ENCODE measurements at regions not wholly inside any gene's neighbourhood (a gene's known extent, or its start where the extent isn't known, plus 50 kb on each side); places are given as distances from the start of the nearest gene placed in this dataset.

- H3K9me3 Mint-ChIP-seq, result peaks cover 0 to 19% (median 3%) of the 10 kb centered on the region in 8 donors
- H3K27ac ChIP-seq (ENCODE audit: low read depth, low read length), result no peak overlapping the region
- H3K4me1 ChIP-seq (ENCODE audit: insufficient read depth, low read length), result no peaks in the 10 kb centered on the region
- H3K4me3 Mint-ChIP-seq, result no peak overlapping the region
- ChIA-PET POLR2A (ENCODE audit: partially characterized antibody) (no interaction called here), CTCF (ENCODE audit: partially characterized antibody) (no interaction called here)
- no peaks in the 10 kb centered on the region for H3K36me3 ChIP-seq (ENCODE audit: insufficient read depth, low read length)
- no peak for DNase-seq
- no peaks in the 10 kb centered on the region for H3K27me3 Mint-ChIP-seq
- intact Hi-C loops (cut with micrococcal nuclease), result no loop called here
- no peaks in the 10 kb centered on the region for H3K27me3 ChIP-seq (ENCODE audit: insufficient read depth, low read length)
- no peak overlapping the region for H3K27ac Mint-ChIP-seq
- H3K4me1 Mint-ChIP-seq, result no peaks in the 10 kb centered on the region
- H3K9me3 ChIP-seq (ENCODE audit: control insufficient read depth in 1 of 2, low read length in 2 of 2), result no peaks in the 10 kb centered on the region
- no peak overlapping the region for H3K4me3 ChIP-seq (ENCODE audit: low read length in 2 of 2)
- no peaks in the 10 kb centered on the region for H3K36me3 Mint-ChIP-seq
Observed at GRCh38 chr12:43112101-43112920, 439.7 kb downstream of the ADAMTS20 start.

- Mint-ChIP-seq H3K27ac (no peak overlapping the region), H3K4me3 (no peak overlapping the region), H3K9me3 (peaks cover 0 to 21% (median 3%) of the 10 kb centered on the region in 8 donors), H3K4me1 (no peaks in the 10 kb centered on the region), H3K36me3 (no peaks in the 10 kb centered on the region), H3K27me3 (no peaks in the 10 kb centered on the region)
- ChIA-PET CTCF (ENCODE audit: partially characterized antibody) (no interaction called here), POLR2A (ENCODE audit: partially characterized antibody) (no interaction called here)
- Histone ChIP-seq H3K27ac (ENCODE audit: low read depth, low read length) (no peak overlapping the region), H3K9me3 (ENCODE audit: control insufficient read depth in 1 of 2, low read length in 2 of 2) (no peaks in the 10 kb centered on the region), H3K4me1 (ENCODE audit: insufficient read depth, low read length) (no peaks in the 10 kb centered on the region), H3K36me3 (ENCODE audit: insufficient read depth, low read length) (no peaks in the 10 kb centered on the region), H3K27me3 (ENCODE audit: insufficient read depth, low read length) (no peaks in the 10 kb centered on the region), H3K4me3 (ENCODE audit: low read length in 2 of 2) (no peak overlapping the region)
- no peak for DNase-seq
- intact Hi-C loops (cut with micrococcal nuclease), result no loop called here
Observed at GRCh38 chr12:43111608-43112007, 440.4 kb downstream of the ADAMTS20 start.

- POLR2A ChIA-PET (ENCODE audit: partially characterized antibody), result no interaction called here
- Mint-ChIP-seq H3K27me3 (no peaks in the 10 kb centered on the region), H3K36me3 (no peaks in the 10 kb centered on the region), H3K9me3 (peaks cover 0 to 28% (median 3%) of the 10 kb centered on the region in 8 donors), H3K4me1 (no peaks in the 10 kb centered on the region), H3K27ac (no peak overlapping the region), H3K4me3 (no peak overlapping the region)
- Histone ChIP-seq H3K36me3 (ENCODE audit: insufficient read depth, low read length) (no peaks in the 10 kb centered on the region), H3K27me3 (ENCODE audit: insufficient read depth, low read length) (no peaks in the 10 kb centered on the region), H3K27ac (ENCODE audit: low read depth, low read length) (no peak overlapping the region), H3K4me3 (ENCODE audit: low read length in 2 of 2) (no peak overlapping the region), H3K9me3 (ENCODE audit: control insufficient read depth in 1 of 2, low read length in 2 of 2) (no peaks in the 10 kb centered on the region), H3K4me1 (ENCODE audit: insufficient read depth, low read length) (no peaks in the 10 kb centered on the region)
- CTCF ChIA-PET (ENCODE audit: partially characterized antibody), result no interaction called here
- DNase-seq, result no peak
- intact Hi-C loops (cut with micrococcal nuclease), result no loop called here
Observed at GRCh38 chr12:43109631-43110345, 442.2 kb downstream of the ADAMTS20 start.

- no peaks in the 10 kb centered on the region for H3K36me3 Mint-ChIP-seq
- ChIA-PET CTCF (ENCODE audit: partially characterized antibody) (no interaction called here), POLR2A (ENCODE audit: partially characterized antibody) (no interaction called here)
- H3K27ac Mint-ChIP-seq, result no peak overlapping the region
- peaks cover 0 to 28% (median 1%) of the 10 kb centered on the region in 8 donors for H3K9me3 Mint-ChIP-seq
- H3K36me3 ChIP-seq (ENCODE audit: insufficient read depth, low read length), result no peaks in the 10 kb centered on the region
- no peaks in the 10 kb centered on the region for H3K4me1 Mint-ChIP-seq
- intact Hi-C loops (cut with micrococcal nuclease), result no loop called here
- H3K4me1 ChIP-seq (ENCODE audit: insufficient read depth, low read length), result no peaks in the 10 kb centered on the region
- DNase-seq, result no peak
- no peak overlapping the region for H3K4me3 ChIP-seq (ENCODE audit: low read length in 2 of 2)
- no peaks in the 10 kb centered on the region for H3K27me3 ChIP-seq (ENCODE audit: insufficient read depth, low read length)
- no peak overlapping the region for H3K4me3 Mint-ChIP-seq
- H3K27me3 Mint-ChIP-seq, result no peaks in the 10 kb centered on the region
- no peaks in the 10 kb centered on the region for H3K9me3 ChIP-seq (ENCODE audit: control insufficient read depth in 1 of 2, low read length in 2 of 2)
- H3K27ac ChIP-seq (ENCODE audit: low read depth, low read length), result no peak overlapping the region
Observed at GRCh38 chr12:43108656-43109055, 443.3 kb downstream of the ADAMTS20 start.

GRCh38 chr12:43107026-43107775 is 444.8 kb downstream of the ADAMTS20 start:
- H3K27me3 Mint-ChIP-seq, result no peaks in the 10 kb centered on the region
- DNase-seq, result no peak
- Histone ChIP-seq H3K9me3 (ENCODE audit: control insufficient read depth in 1 of 2, low read length in 2 of 2) (no peaks in the 10 kb centered on the region), H3K36me3 (ENCODE audit: insufficient read depth, low read length) (no peaks in the 10 kb centered on the region), H3K27me3 (ENCODE audit: insufficient read depth, low read length) (no peaks in the 10 kb centered on the region), H3K27ac (ENCODE audit: low read depth, low read length) (no peak overlapping the region), H3K4me1 (ENCODE audit: insufficient read depth, low read length) (no peaks in the 10 kb centered on the region), H3K4me3 (ENCODE audit: low read length in 2 of 2) (no peak overlapping the region)
- intact Hi-C loops (cut with micrococcal nuclease), result no loop called here
- ChIA-PET CTCF (ENCODE audit: partially characterized antibody) (no interaction called here), POLR2A (ENCODE audit: partially characterized antibody) (no interaction called here)
- H3K4me3 Mint-ChIP-seq, result no peak overlapping the region
- no peak overlapping the region for H3K27ac Mint-ChIP-seq
- no peaks in the 10 kb centered on the region for H3K4me1 Mint-ChIP-seq
- peaks cover 0 to 28% (median 1%) of the 10 kb centered on the region in 8 donors for H3K9me3 Mint-ChIP-seq
- H3K36me3 Mint-ChIP-seq, result no peaks in the 10 kb centered on the region

- ChIA-PET POLR2A (ENCODE audit: partially characterized antibody) (no interaction called here), CTCF (ENCODE audit: partially characterized antibody) (no interaction called here)
- Mint-ChIP-seq H3K27me3 (no peaks in the 10 kb centered on the region), H3K9me3 (peaks cover 0 to 31% (median 0%) of the 10 kb centered on the region in 8 donors), H3K4me1 (no peaks in the 10 kb centered on the region), H3K4me3 (no peak overlapping the region), H3K27ac (no peak overlapping the region), H3K36me3 (no peaks in the 10 kb centered on the region)
- intact Hi-C loops (cut with micrococcal nuclease), result no loop called here
- no peak overlapping the region for H3K4me3 ChIP-seq (ENCODE audit: low read length in 2 of 2)
- no peaks in the 10 kb centered on the region for H3K4me1 ChIP-seq (ENCODE audit: insufficient read depth, low read length)
- no peaks in the 10 kb centered on the region for H3K27me3 ChIP-seq (ENCODE audit: insufficient read depth, low read length)
- DNase-seq, result no peak
- no peaks in the 10 kb centered on the region for H3K36me3 ChIP-seq (ENCODE audit: insufficient read depth, low read length)
- no peaks in the 10 kb centered on the region for H3K9me3 ChIP-seq (ENCODE audit: control insufficient read depth in 1 of 2, low read length in 2 of 2)
- H3K27ac ChIP-seq (ENCODE audit: low read depth, low read length), result no peak overlapping the region
Observed at GRCh38 chr12:43106355-43106754, 445.6 kb downstream of the ADAMTS20 start.

- no peak overlapping the region for H3K27ac Mint-ChIP-seq
- peaks cover 0 to 35% (median 0%) of the 10 kb centered on the region in 8 donors for H3K9me3 Mint-ChIP-seq
Observed at GRCh38 chr12:43105426-43105981, 446.5 kb downstream of the ADAMTS20 start.

More at GRCh38 chr12:43105426-43105981, 446.5 kb downstream of the ADAMTS20 start:
- H3K4me1 Mint-ChIP-seq, result no peaks in the 10 kb centered on the region
- intact Hi-C loops (cut with micrococcal nuclease), result no loop called here
- no peaks in the 10 kb centered on the region for H3K36me3 Mint-ChIP-seq
- Histone ChIP-seq H3K27me3 (ENCODE audit: insufficient read depth, low read length) (no peaks in the 10 kb centered on the region), H3K36me3 (ENCODE audit: insufficient read depth, low read length) (no peaks in the 10 kb centered on the region), H3K9me3 (ENCODE audit: control insufficient read depth in 1 of 2, low read length in 2 of 2) (no peaks in the 10 kb centered on the region), H3K27ac (ENCODE audit: low read depth, low read length) (no peak overlapping the region), H3K4me1 (ENCODE audit: insufficient read depth, low read length) (no peaks in the 10 kb centered on the region), H3K4me3 (ENCODE audit: low read length in 2 of 2) (no peak overlapping the region)
- POLR2A ChIA-PET (ENCODE audit: partially characterized antibody), result no interaction called here
- CTCF ChIA-PET (ENCODE audit: partially characterized antibody), result no interaction called here
- DNase-seq, result no peak
- no peak overlapping the region for H3K4me3 Mint-ChIP-seq
- H3K27me3 Mint-ChIP-seq, result no peaks in the 10 kb centered on the region

All from CD4-positive, alpha-beta memory T cell (primary cell).